Neuron (in vitro differentiated cells): ENCODE measurements at regions not wholly inside any gene's neighbourhood (a gene's known extent, or its start where the extent isn't known, plus 50 kb on each side); places are given as distances from the start of the nearest gene placed in this dataset.

Experiments used
- H2AFZ ChIP-seq: one replicate; pipeline ENCODE4 v1.6.1; 2013; ENCODE audit warnings: low read depth, mild to moderate bottlenecking, inconsistent platforms, low read length, moderate library complexity
- H3K27me3 ChIP-seq: one replicate; pipeline ENCODE4 v1.6.1; 2013; ENCODE audit warnings: low read length; ENCODE audit not compliant: insufficient read depth
- H3K36me3 ChIP-seq: one replicate; pipeline ENCODE4 v1.6.1; 2013; ENCODE audit warnings: low read length; ENCODE audit not compliant: insufficient read depth
- H3K4me1 ChIP-seq: one replicate; pipeline ENCODE4 v1.6.1; 2013; ENCODE audit warnings: low read length; ENCODE audit not compliant: insufficient read depth
- H3K4me3 ChIP-seq: 2 replicates; pipeline ENCODE4 v1.5.1; 2013; ENCODE audit warnings: mild to moderate bottlenecking, low read length, moderate library complexity
- H3K9me3 ChIP-seq: one replicate; pipeline ENCODE4 v1.6.1; 2013; ENCODE audit warnings: low read length

DNA sequence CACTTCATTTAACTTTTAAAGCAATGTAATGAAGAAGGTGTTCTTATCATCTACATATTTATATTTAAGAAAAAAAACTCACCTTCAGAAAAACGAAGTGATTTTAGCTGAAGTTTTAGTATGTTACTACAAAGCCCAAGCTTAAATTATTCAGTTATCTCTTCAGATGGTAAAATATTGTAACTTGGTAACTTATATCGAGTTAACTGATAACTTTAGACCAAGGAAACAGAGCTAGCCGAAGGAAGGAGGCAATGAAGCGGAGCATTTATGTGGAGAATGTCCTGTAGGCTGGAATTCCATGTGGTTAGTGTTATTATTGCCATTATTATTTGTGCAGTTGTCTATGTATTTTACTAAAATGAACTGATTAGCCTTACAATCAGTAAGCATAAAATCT lies 1102.1 kb upstream of the LCORL start:
- no peak overlapping the region for H2AFZ ChIP-seq
- no peak overlapping the region for H3K4me3 ChIP-seq
- no peaks in the 10 kb centered on the region for H3K27me3 ChIP-seq
- no peaks in the 10 kb centered on the region for H3K36me3 ChIP-seq
- no peaks in the 10 kb centered on the region for H3K4me1 ChIP-seq
- H3K9me3 ChIP-seq = no peaks in the 10 kb centered on the region

GRCh38 chr4:19119904-19120560 lies 1098.5 kb upstream of the LCORL start:
- no peaks in the 10 kb centered on the region for H3K27me3 ChIP-seq
- no peak overlapping the region for H3K4me3 ChIP-seq
- H3K36me3 ChIP-seq = no peaks in the 10 kb centered on the region
- no peak overlapping the region for H2AFZ ChIP-seq
- no peaks in the 10 kb centered on the region for H3K9me3 ChIP-seq
- no peaks in the 10 kb centered on the region for H3K4me1 ChIP-seq

- H3K4me1 ChIP-seq = no peaks in the 10 kb centered on the region
- no peaks in the 10 kb centered on the region for H3K36me3 ChIP-seq
- H3K9me3 ChIP-seq = no peaks in the 10 kb centered on the region
- no peaks in the 10 kb centered on the region for H3K27me3 ChIP-seq
- H3K4me3 ChIP-seq = no peak overlapping the region
- H2AFZ ChIP-seq = no peak overlapping the region
Observed at GRCh38 chr4:19117022-19117421, 1095.5 kb upstream of the LCORL start.

GRCh38 chr4:19104176-19104575 lies 1082.6 kb upstream of the LCORL start:
- no peaks in the 10 kb centered on the region for H3K27me3 ChIP-seq
- no peaks in the 10 kb centered on the region for H3K9me3 ChIP-seq
- H2AFZ ChIP-seq = no peak overlapping the region
- H3K4me1 ChIP-seq = no peaks in the 10 kb centered on the region
- no peak overlapping the region for H3K4me3 ChIP-seq
- no peaks in the 10 kb centered on the region for H3K36me3 ChIP-seq

GRCh38 chr4:19095491-19096046 lies 1074.0 kb upstream of the LCORL start:
- no peak overlapping the region for H2AFZ ChIP-seq
- H3K27me3 ChIP-seq = no peaks in the 10 kb centered on the region
- peaks cover 9% of the 10 kb centered on the region for H3K4me1 ChIP-seq
- H3K9me3 ChIP-seq = no peaks in the 10 kb centered on the region
- no peak overlapping the region for H3K4me3 ChIP-seq
- H3K36me3 ChIP-seq = no peaks in the 10 kb centered on the region

DNA sequence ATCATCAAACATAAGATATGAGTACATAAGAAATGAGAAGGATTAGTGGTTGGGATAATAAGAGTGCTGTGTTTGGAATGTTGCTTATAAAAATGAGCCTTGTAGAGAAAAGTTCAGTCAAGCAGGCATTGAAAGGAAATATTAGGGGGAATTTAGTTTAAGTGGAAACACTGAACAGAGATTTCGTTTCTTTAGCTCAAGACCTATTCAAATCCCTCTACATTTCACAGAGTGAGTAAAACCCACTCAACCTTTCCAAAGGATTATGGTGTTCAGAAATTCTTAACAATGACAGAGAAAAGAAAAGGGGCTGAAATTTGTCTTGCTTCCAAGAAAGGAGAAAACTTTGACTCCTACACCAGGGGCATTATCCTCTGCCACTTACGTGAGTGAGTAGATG lies 1072.4 kb upstream of the LCORL start:
- no peak overlapping the region for H2AFZ ChIP-seq
- no peaks in the 10 kb centered on the region for H3K36me3 ChIP-seq
- no peaks in the 10 kb centered on the region for H3K9me3 ChIP-seq
- no peaks in the 10 kb centered on the region for H3K27me3 ChIP-seq
- H3K4me1 ChIP-seq = peaks cover 9% of the 10 kb centered on the region
- no peak overlapping the region for H3K4me3 ChIP-seq

DNA sequence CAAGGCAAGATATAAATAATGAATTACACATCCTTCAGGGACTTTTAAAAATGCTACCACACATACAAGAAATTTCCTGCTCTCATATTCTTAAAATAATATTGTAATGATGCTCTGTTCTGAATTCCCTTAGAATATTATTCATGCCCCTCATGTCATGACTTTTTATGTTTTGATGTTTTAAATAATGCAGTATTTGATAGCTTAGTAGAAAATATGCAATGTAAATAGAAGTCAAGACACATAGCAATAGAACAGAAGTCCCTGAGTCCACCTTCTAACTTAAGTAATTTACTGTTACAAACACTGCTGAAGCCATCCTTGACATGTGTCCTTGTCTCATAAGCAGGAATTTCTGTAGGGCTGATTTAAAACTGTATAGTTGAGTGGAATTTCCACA lies 1071.2 kb upstream of the LCORL start:
- Histone ChIP-seq H3K9me3 (peaks cover 2% of the 10 kb centered on the region), H3K4me1 (peaks cover 6% of the 10 kb centered on the region), H3K36me3 (no peaks in the 10 kb centered on the region), H3K27me3 (no peaks in the 10 kb centered on the region), H3K4me3 (no peak overlapping the region), H2AFZ (no peak overlapping the region)

DNA sequence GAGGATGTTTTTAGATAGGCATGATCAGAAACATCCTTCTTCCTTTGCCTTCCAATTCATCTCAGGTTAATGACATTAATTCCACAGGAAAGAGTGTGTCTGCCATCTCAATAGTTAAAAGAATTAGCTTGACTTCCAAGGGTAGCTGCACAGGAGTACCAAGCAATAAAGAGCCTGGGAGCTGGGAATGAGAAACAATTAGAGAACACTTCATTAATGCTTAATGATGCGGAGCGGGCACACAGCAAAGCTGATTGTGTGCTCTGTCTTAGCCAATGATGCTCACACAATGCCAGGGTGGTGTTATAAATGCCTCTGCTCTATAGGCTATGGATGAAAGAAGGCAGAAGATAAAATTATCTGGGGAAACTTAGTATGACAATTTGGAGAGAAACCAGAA lies 1052.5 kb upstream of the LCORL start:
- Histone ChIP-seq H3K4me3 (no peak overlapping the region), H2AFZ (no peak overlapping the region), H3K9me3 (no peaks in the 10 kb centered on the region), H3K27me3 (no peaks in the 10 kb centered on the region), H3K4me1 (peaks cover 2% of the 10 kb centered on the region), H3K36me3 (no peaks in the 10 kb centered on the region)

DNA sequence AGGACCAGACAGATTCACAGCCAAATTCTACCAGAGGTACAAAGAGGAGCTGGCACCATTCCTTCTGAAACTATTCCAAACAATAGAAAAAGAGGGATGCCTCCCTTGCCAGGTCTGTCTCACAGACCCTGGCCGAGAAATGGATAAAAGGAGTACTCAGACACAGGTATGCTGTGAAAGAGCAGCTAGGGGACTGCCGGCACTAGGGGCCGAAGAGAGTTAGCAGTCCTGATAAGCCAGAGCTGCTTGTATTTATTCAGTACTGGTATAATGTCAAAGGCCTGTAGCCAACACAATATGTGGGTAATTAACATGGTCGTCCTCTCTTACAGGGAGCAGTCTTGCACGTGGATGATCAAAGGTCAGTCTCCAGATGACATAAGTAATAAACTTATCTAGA lies 1042.1 kb upstream of the LCORL start:
- Histone ChIP-seq H3K9me3 (no peaks in the 10 kb centered on the region), H3K4me3 (no peak overlapping the region), H2AFZ (no peak overlapping the region), H3K36me3 (no peaks in the 10 kb centered on the region), H3K27me3 (no peaks in the 10 kb centered on the region), H3K4me1 (no peaks in the 10 kb centered on the region)

GRCh38 chr4:19054916-19055315 lies 1033.4 kb upstream of the LCORL start:
- Histone ChIP-seq H2AFZ (no peak overlapping the region), H3K36me3 (no peaks in the 10 kb centered on the region), H3K4me3 (no peak overlapping the region), H3K4me1 (peaks cover 12% of the 10 kb centered on the region), H3K27me3 (no peaks in the 10 kb centered on the region), H3K9me3 (no peaks in the 10 kb centered on the region)

GRCh38 chr4:19051831-19052230 lies 1030.3 kb upstream of the LCORL start:
- Histone ChIP-seq H2AFZ (no peak overlapping the region), H3K36me3 (no peaks in the 10 kb centered on the region), H3K4me3 (no peak overlapping the region), H3K4me1 (peaks cover 12% of the 10 kb centered on the region), H3K9me3 (no peaks in the 10 kb centered on the region), H3K27me3 (no peaks in the 10 kb centered on the region)

DNA sequence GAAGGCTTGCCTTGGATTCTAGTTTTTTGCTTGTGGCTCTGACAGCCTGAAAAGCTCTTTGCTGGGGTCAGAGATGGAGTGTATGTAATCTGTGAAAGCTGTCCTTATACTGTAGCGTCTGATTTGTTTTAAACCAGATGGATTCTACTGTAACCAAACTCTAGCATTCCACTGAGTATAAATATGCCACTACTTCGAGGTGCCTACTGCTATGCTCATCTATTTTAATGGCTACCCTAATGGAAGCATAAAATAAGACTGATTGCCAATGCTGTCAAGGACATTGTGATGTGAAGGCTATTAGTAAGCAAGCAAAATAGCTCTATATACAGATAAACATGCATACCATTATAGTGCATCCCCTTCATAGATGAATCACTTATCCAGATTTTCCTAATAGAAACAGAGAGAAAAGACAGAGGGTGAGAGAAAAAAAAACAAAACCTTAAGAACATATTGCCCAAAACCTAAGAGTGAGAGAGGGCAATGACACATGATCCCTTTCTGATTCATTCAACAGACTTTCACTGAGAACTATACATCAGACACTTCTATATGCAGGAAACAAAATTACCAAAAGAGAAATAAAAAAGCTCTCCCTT lies 1025.8 kb upstream of the LCORL start:
- Histone ChIP-seq H3K9me3 (no peaks in the 10 kb centered on the region), H3K36me3 (no peaks in the 10 kb centered on the region), H3K4me1 (peaks cover 2% of the 10 kb centered on the region), H3K27me3 (no peaks in the 10 kb centered on the region), H3K4me3 (no peak overlapping the region), H2AFZ (no peak overlapping the region)

DNA sequence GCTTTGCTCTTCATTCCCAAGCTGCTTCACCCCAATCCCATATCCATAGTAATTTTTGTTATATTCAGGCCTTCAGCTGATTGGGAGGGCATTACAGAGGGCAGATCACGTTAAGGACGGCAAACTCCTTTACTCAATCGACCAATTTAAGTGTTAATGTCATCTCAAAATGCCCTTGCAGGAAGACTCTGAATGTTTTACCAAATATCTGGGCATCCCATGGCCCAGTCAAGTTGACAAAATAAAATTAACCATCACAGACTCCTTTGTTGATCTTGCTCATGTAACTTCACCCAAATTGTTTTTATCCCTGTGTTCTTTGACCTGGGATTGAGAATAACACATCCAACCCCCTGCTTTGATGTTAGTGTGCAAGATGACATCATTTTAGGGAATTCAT lies 1018.3 kb upstream of the LCORL start:
- no peaks in the 10 kb centered on the region for H3K36me3 ChIP-seq
- no peaks in the 10 kb centered on the region for H3K27me3 ChIP-seq
- H3K4me3 ChIP-seq = no peak overlapping the region
- peaks cover 3% of the 10 kb centered on the region for H3K4me1 ChIP-seq
- no peak overlapping the region for H2AFZ ChIP-seq
- peaks cover 2% of the 10 kb centered on the region for H3K9me3 ChIP-seq

DNA sequence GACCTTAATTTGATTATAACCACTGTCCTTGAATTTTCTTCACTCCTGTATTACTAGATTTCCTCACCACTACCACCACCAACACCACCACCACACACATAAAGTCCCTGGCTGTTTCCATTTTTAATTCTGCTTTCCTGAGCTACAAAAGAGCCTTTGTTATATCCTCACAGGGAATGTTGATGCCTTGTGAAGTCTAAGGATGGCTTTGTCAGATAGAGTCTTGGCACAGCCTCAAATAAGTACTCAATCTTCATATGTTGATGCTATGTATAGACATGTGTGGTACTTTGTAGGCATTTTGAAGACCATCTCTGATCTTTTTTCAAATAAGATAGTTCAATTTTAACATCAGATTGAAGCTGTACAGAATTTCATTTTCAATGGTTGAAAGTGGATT lies 1016.7 kb upstream of the LCORL start:
- Histone ChIP-seq H3K4me1 (peaks cover 8% of the 10 kb centered on the region), H2AFZ (no peak overlapping the region), H3K36me3 (no peaks in the 10 kb centered on the region), H3K9me3 (peaks cover 2% of the 10 kb centered on the region), H3K4me3 (no peak overlapping the region), H3K27me3 (no peaks in the 10 kb centered on the region)
